Gastroesophageal sphincter (tissue), 4 donors: ENCODE measurements at regions not wholly inside any gene's neighbourhood (a gene's known extent, or its start where the extent isn't known, plus 50 kb on each side); places are given as distances from the start of the nearest gene placed in this dataset.

Experiments
- ATAC-seq: fragments of 150-250 bp; one replicate; pipeline ENCODE4 v1.9.1; 2016; ENCODE audit warnings: mild to moderate bottlenecking, moderate library complexity
- H3K27ac ChIP-seq, 4 donors: fragments of 200-600 bp; sonication (generic) in 3 of 4; 1 replicate in 3 of 4; 2 replicates in 1 of 4; pipeline ENCODE4 v1.5.1; 2016 to 2019
- H3K27me3 ChIP-seq: fragments of 200-600 bp; sonication (generic); one replicate; pipeline ENCODE4 v1.5.1; 2019
- H3K36me3 ChIP-seq, 2 donors: fragments of 200-600 bp; sonication (generic); one replicate each; pipeline ENCODE4 v1.5.1; 2019; ENCODE audit warnings: control low read depth in 1 of 2
- H3K4me1 ChIP-seq, 3 donors: fragments of 200-600 bp; sonication (generic); 1 replicate in 2 of 3; 2 replicates in 1 of 3; pipeline ENCODE4 v1.5.1; 2016 to 2019; ENCODE audit warnings: control low read depth in 2 of 3
- H3K4me3 ChIP-seq, 2 donors: fragments of 200-600 bp; sonication (generic); one replicate each; pipeline ENCODE4 v1.5.1; 2019; ENCODE audit warnings: mild to moderate bottlenecking in 1 of 2, moderate library complexity in 1 of 2
- H3K9me3 ChIP-seq, 3 donors: fragments of 200-600 bp; sonication (generic); one replicate each; pipeline ENCODE4 v1.5.1; 2017 to 2019; ENCODE audit warnings: control low read depth in 2 of 3
- CTCF ChIP-seq, 4 experiments: fragments of 200-600 bp in 2 of 4; fragments of 450-650 bp in 2 of 4; sonication (generic) in 1 of 4; IDR thresholded peaks; one replicate each; pipeline ENCODE4 v1.5.1; 2017 to 2019; ENCODE audit warnings: antibody characterized with exemption in 4 of 4, mild to moderate bottlenecking in 2 of 4, moderate library complexity in 2 of 4
- EP300 ChIP-seq: sonication (generic); formaldehyde crosslinking; IDR thresholded peaks from one replicate; pipeline ENCODE4 v1.6.1; 2017; ENCODE audit warnings: antibody characterized with exemption, mild to moderate bottlenecking
- POLR2A ChIP-seq, 2 donors: fragments of 450-650 bp; IDR thresholded peaks; one replicate each; pipeline ENCODE4 v1.6.1; 2017; ENCODE audit warnings: antibody characterized with exemption in 2 of 2, mild to moderate bottlenecking in 2 of 2, moderate library complexity in 1 of 2
- POLR2AphosphoS5 ChIP-seq: sonication (generic); formaldehyde crosslinking; IDR thresholded peaks from one replicate; pipeline ENCODE4 v1.6.1; 2017; ENCODE audit warnings: antibody characterized with exemption
- WGBS, 2 donors: methylation state at CpG; one replicate each; pipeline ENCODE4 v1.1.5; 2018; ENCODE audit warnings: low coverage in 1 of 2; 5-methylcytosine and 5-hydroxymethylcytosine counted together

GRCh38 chr16:76676356-76676755 lies 399.2 kb downstream of the CNTNAP4 start:
- Histone ChIP-seq H3K4me3 (no peak overlapping the region), H3K27me3 (no peaks in the 10 kb centered on the region), H3K9me3 (no peaks in the 10 kb centered on the region), H3K4me1 (no peaks in the 10 kb centered on the region), H3K27ac (no peak overlapping the region), H3K36me3 (no peaks in the 10 kb centered on the region)
- no peak for ATAC-seq
- 91% methylated on average over 1 of the region's 1 CpG; no CpG with 5 or more reads in 1 of the 2 donors for WGBS, 2 donors
- TF ChIP-seq CTCF (IDR thresholded peaks at IDR 0.05) (no peak), POLR2A (IDR thresholded peaks at IDR 0.05) (no peak), POLR2AphosphoS5 (no peak), EP300 (no peak)

DNA sequence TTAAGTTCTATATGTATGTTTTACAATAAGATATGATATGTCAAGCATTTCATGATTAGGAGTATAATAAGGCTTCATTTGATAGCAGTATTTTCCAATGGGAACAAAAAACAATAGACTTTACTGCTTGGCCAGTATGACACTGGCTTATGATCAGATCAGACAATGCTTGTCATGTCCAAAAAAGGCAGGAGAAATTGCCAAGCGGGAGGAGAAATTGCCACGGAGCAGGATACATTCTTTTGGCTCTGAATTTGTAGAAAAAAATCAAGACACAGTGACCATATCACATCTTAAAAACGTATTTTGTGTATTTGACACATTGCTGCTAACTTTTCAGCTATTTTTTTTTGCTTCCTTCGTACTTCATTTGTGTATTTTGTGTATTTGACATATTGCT lies 404.1 kb downstream of the CNTNAP4 start:
- Histone ChIP-seq H3K27me3 (no peaks in the 10 kb centered on the region), H3K9me3 (no peaks in the 10 kb centered on the region), H3K36me3 (no peaks in the 10 kb centered on the region), H3K4me3 (no peak overlapping the region), H3K4me1 (no peaks in the 10 kb centered on the region), H3K27ac (no peak overlapping the region)
- TF ChIP-seq CTCF (IDR thresholded peaks at IDR 0.05) (no peak), EP300 (no peak), POLR2AphosphoS5 (no peak), POLR2A (IDR thresholded peaks at IDR 0.05) (no peak)
- ATAC-seq: no peak
- WGBS, 2 donors: 45 to 55% methylated on average over 4 of the region's 4 CpGs

DNA sequence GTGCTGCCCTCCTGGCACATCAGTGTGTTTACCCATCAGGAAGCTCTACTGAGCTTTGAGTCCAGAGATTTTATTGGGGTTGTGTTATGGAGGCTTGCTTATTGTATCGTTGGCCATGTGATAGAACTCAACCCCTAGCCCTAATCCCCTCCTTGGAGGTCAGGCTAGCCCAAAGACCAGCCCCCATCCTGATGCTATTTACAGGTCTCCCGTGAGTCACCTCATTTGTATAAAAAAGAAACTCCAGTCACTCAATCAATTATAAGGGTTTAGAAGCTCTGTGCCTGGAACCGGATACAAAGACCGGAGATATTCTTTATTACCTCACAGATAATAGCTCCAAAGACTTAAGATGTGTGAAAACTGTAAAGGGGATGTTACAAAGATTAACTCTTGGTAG lies 405.9 kb downstream of the CNTNAP4 start:
- no peaks in the 10 kb centered on the region for H3K36me3 ChIP-seq
- ATAC-seq: no peak
- WGBS, 2 donors: 53 to 60% methylated on average over 2 to 3 of the region's 4 CpGs
- H3K4me3 ChIP-seq: no peak overlapping the region
- no peaks in the 10 kb centered on the region for H3K27me3 ChIP-seq
- H3K9me3 ChIP-seq: no peaks in the 10 kb centered on the region
- TF ChIP-seq EP300 (no peak), POLR2AphosphoS5 (no peak), CTCF (IDR thresholded peaks at IDR 0.05) (no peak), POLR2A (IDR thresholded peaks at IDR 0.05) (no peak)
- H3K27ac ChIP-seq: no peak overlapping the region
- H3K4me1 ChIP-seq: no peaks in the 10 kb centered on the region

GRCh38 chr16:76696876-76697275 lies 419.7 kb downstream of the CNTNAP4 start:
- Histone ChIP-seq H3K27me3 (no peaks in the 10 kb centered on the region), H3K36me3 (no peaks in the 10 kb centered on the region), H3K4me3 (no peak overlapping the region), H3K27ac (no peak overlapping the region), H3K4me1 (no peaks in the 10 kb centered on the region), H3K9me3 (no peaks in the 10 kb centered on the region)
- WGBS, 2 donors: 42 to 50% methylated on average over 2 of the region's 2 CpGs
- no peak for TF ChIP-seq POLR2A (IDR thresholded peaks at IDR 0.05)
- no peak for TF ChIP-seq POLR2AphosphoS5
- no peak for TF ChIP-seq CTCF (IDR thresholded peaks at IDR 0.05)
- no peak for TF ChIP-seq EP300
- no peak for ATAC-seq

GRCh38 chr16:76705892-76706291 lies 428.7 kb downstream of the CNTNAP4 start:
- no peak overlapping the region for H3K4me3 ChIP-seq
- no peaks in the 10 kb centered on the region for H3K36me3 ChIP-seq
- no peaks in the 10 kb centered on the region for H3K4me1 ChIP-seq
- H3K27me3 ChIP-seq: no peaks in the 10 kb centered on the region
- ATAC-seq: no peak
- H3K9me3 ChIP-seq: no peaks in the 10 kb centered on the region
- H3K27ac ChIP-seq: no peak overlapping the region
- TF ChIP-seq POLR2A (IDR thresholded peaks at IDR 0.05) (no peak), POLR2AphosphoS5 (no peak), CTCF (IDR thresholded peaks at IDR 0.05) (no peak), EP300 (no peak)
